G401 (cell line): ENCODE measurements at regions not wholly inside any gene's neighbourhood (a gene's known extent, or its start where the extent isn't known, plus 50 kb on each side); places are given as distances from the start of the nearest gene placed in this dataset.

ENCODE experiments used
- DNase-seq: peaks from one replicate; pipeline ENCODE4 v3.0.0-alpha.2; 2015; ENCODE audit warnings: low spot score
- in situ Hi-C: cut with HindIII; loops from 2 replicates; pipeline ENCODE4 v1.10.0; 2016; ENCODE audit warnings: low sequenced_read_pairs, mixed read lengths

DNA sequence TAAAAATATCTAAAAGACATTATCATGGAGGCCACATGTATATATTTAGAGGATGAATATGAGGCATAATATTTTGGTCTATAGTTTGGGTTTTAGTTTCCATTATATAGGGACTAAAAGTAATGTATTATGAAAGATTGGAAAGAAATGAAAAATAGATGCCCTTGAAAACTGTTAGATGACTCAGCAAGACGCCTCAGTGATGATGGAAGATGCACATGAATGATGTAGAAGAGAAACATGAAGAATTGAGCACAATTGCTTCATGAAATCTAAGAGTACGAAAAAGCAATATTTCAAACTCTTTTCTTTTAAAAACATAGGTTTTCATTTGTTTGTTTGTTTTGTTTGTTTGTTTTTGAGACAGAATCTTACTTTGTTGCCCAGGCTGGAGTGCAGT lies 89.8 kb downstream of the ARL4A start:
- no peak for DNase-seq
- in situ Hi-C loops, result no loop called here

DNA sequence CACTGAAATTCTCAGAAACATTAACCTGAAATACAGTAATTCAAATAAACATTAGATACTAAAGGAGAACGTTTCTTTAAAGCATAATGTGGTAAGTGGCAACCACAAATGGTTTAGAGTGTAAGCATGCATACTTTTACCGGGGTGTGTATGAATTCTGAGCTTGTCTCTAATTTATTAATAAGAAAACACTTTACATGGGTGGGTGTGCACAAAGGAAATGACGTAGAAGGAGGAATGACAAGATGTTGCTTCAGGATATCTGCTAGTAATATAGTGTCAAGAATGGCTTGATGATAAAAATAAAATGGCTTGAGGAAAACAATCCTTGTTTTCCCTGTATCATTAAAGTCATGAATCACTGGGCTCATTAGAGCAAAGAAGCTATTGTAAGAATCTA lies 92.5 kb downstream of the ARL4A start:
- DNase-seq, result no peak
- in situ Hi-C loops, result no loop called here

DNA sequence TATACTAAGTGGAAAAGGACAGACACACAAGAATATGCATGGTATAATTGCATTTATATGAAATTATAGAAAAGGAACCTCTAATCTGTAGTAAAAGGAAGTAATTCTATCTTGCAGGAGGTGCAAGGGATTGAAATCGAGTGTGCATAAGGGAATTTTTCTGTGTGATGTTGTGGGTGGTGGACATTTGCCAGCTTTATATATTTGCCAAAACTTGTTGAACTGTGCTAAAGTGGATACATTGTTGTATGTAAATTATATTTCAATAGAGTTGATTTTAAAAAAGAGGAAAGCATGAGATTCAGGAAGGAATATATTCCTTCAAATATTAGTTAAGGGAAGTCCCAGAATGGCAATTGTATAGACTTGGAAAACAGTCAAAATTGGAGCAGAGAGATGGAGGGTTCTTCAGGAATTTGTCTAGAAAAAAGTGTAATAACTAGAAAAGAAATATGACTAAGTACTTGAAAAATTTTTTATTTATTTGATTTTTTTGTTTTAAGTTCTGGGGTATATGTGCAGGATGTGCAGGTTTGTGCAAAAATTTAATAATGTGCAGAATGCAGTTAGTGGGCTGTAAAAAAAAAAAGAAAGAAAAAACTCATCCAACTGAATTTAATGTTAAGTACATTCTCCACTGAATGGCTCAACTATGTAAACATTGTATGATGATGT lies 96.1 kb downstream of the ARL4A start:
- DNase-seq, result no peak
- in situ Hi-C loops, result no loop called here

DNA sequence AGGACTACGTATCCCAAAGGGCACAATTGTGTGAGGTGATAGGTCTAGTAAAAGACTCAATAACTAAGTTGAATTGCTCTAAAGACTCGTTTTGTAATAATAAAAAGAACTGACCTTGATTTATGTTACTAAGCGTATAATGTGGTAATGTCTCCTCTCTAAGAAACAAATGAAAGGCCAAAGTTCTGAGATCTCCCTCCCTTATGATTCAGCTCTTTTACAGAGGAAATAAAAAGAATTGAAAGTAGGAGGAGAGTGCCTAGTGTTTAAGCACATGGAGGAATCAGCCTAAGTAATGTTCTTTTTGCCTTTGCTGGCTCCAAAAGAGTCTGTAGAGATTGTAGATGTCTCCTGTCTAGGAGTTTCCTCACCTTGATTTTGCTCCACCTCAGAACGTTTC lies 98.0 kb downstream of the ARL4A start:
- DNase-seq, result no peak
- in situ Hi-C loops, result no loop called here

DNA sequence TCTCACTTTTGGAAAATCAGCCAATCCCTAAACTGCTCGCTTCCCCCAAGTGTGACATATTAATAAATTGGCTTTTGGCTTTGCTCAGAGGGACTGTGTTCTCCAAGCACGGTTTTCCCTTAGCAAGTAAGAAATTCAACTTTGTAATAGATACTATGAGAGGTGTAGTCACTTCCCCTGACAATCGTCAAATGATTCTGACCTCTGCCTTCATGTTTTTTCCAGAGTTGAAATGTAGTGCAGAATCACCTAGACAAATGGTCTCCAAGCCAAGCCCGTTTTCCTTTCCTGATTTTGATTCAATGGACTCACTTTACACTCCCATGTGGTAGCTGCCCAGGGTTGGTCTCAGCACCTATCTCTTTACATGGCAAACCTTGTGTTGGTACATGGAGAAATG lies 99.1 kb downstream of the ARL4A start:
- DNase-seq, result no peak
- in situ Hi-C loops, result no loop called here

DNA sequence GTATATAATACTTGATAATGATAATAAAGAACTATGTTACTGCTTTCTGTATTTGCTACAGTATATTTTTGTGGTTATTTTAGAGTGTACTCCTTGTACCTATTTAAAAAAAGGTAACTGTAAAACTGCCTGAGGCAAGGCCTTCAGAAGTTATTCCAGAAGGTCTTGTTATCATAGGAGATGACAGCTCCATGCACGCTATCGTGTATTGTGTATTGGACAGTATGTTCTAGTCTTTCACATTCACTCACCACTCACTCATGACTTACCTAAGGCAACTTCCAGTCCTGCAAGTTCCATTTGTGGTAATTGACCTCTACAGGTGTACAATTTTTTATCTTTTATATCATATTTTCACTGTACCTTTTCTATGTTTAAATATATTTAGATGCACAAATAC lies 100.7 kb downstream of the ARL4A start:
- no peak for DNase-seq
- in situ Hi-C loops, result no loop called here

DNA sequence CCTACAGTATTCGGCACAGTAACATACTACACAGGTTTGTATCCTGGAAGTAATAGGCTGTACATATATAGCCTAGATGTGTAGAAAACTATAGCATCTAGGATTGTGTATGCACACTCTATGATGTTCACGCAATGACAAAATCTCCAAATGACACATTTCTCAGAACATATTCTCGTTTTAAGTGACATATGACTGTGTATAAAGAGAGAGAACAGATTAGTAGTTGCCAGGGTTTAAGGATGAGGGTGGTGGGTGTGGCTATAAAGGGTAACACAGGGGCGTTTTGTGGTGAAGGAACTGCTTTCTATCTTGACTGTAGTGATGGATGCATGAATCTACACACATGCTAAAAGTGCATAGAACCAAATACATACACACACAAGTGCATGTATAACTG lies 101.2 kb downstream of the ARL4A start:
- in situ Hi-C loops, result no loop called here
- DNase-seq, result no peak

DNA sequence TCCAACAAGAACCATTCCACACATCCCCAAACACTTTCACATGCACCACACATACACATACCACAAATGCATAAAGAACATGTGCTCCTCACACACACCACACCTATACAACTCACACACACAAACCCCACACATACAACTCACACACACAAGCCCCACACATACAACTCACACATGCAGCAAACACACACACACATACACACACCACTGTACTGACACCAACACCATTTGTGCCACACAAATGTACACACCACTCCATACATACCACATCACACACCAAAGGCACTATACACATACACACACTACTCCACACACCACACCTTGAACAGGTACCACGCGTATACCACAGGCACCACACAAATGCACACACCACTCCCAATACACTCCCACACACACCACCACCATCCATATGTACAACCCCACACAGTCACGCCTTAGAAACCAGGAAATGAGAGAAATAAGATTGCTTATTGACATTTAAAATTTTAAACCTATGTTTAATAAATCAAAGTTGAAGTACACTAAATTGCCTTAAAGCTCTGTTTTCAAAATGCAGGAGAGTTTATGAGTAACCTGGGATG lies 107.4 kb downstream of the ARL4A start:
- in situ Hi-C loops, result no loop called here
- DNase-seq, result no peak

DNA sequence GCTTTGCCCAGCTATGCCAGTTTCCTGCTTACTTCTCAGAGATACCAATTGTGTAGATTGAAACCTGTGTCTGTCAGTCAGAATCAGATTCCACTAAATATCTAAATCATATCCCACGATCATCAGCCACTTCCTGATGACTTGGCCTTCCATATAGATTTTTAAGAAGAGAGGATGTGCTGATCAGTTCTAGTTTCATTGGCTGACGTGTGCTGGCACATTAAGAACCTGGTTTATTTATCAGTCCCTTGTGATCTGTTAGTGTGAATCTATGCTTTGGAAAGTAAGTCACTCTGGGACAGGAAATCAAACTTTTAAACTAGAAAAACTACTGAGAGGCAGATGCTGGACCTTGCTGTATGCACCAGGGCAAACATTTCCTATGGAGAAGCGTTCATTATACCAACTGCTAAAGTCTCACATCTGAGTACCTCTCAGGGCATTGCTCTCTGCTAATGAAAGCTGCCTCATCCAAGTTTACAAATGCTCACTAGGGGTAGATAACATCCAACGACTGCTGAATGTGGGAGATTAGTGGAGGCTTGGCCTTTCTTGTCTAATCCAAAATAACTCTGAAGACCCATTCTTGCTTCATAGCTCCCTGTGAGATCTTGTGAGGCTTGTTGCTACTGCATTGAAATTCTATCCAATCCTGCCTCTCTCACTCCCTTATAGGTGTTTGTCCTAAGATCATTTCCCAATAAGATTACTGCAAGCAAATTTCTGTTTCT lies 109.1 kb downstream of the ARL4A start:
- in situ Hi-C loops, result no loop called here

DNA sequence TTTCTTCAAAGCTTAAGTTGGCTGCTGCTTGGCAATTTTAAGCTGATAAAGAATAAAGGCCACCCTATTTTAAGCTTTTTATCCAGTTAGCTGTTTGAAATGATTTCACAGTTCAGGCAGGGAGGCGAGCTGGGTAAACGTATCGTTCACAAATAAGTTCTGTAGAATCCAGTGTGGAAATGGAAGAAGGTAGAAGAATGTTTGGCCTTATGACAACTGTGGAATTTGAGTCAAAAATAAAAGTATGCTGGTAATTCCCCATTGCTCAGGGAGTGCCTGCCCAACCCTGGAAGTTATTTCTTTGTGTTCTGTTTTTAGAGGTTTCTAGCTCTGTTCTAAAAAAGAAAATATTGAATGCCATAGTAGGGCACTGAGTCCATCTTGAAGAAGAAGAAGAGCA lies 113.1 kb downstream of the ARL4A start:
- in situ Hi-C loops, result no loop called here
- no peak for DNase-seq

More for the DNA sequence above, 109.1 kb downstream of the ARL4A start:
- DNase-seq, result no peak

DNA sequence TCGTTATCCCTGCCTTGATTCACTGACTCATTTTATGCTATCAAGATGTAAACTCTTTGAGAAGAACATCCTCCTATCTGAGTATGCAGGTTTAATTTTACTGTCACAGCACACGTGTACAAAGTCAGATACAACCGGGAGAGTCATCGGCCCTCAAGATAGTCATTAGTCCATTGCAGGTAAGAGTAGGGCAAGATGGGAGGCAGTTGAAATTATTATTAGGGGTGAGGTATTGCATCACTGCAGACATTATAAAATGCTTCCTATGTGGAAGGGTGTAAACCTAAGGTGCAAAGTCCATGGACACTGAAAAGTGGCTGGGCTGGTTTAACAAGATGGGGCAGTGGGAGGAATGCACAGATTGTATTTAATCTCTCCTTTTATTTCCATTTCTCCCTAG lies 113.7 kb downstream of the ARL4A start:
- DNase-seq, result no peak
- in situ Hi-C loops, result no loop called here

DNA sequence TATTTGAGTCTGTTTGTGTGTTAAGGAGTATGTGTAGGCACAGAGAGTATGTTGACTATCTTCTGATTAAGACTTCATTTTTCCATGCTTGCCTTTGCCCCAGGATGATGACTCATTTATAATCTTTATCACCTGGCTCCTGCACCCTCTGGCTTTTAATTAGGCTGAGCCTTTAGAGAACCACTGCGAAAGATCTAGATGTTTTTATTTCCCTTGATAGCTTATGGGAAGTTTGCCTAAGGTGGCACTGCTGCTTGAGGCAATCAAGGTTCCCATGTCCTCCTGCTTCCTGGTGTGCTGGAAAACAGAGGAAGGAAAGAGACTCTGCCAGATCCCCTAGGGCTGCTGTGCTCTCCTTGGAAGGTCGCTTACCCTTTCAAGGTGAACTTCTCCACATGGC lies 114.6 kb downstream of the ARL4A start:
- in situ Hi-C loops, result no loop called here
- DNase-seq, result no peak

DNA sequence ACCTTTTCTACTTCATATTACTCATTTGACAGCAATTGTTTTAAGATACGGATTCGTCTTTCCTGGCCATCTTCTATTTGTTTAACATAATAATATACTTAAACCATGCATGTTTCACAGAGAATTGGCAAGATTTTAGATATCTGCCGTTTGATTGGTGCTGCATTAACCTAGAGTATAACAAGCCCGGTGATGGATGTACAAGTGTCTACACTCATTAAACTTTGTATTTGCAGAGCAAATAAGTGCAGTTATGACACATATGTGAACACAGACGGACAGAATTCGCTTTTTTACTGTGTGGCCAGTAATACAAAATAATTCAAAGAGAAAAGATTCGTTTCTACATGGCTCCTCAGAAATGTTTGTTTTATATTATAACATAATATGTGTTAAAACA lies 116.1 kb downstream of the ARL4A start:
- DNase-seq, result no peak
- in situ Hi-C loops, result no loop called here

DNA sequence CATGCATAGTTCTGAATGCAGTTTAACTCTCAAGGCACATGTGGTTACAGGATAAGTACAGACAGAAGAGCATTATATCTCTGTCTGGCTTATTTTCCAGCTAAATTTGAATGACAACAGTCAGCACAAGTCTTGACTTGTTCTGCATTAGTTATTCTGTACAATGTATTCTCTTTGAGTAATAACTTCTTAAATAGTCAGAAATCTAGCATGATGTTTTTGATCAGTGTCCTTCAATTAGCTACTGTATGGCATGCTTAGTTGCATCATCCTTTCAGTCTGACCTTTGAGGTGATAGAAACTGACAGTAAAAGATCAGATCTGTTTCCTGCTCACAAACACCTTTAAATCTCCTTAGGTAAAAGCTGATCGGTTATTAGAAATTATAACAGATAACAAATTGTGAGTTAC lies 118.1 kb downstream of the ARL4A start:
- DNase-seq, result no peak
- in situ Hi-C loops, result no loop called here

DNA sequence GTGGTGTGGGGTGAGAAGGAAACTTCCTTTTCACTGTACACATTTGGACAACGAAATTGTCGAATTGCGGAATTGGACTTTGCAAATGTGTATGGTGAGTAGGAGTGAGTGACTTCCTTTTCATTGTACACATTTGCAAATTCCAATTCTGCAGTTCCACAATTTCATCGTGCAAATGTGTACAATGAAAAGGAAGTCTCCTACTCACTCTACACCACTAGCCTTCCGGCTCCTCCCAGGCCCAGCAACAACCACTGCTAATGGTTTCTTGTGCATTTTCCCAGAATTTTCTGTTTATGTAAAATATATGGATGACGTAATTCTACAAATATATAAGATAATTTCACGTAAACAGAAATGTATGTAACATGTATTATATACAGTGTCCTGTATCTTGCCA lies 118.5 kb downstream of the ARL4A start:
- in situ Hi-C loops, result no loop called here
- DNase-seq, result no peak

DNA sequence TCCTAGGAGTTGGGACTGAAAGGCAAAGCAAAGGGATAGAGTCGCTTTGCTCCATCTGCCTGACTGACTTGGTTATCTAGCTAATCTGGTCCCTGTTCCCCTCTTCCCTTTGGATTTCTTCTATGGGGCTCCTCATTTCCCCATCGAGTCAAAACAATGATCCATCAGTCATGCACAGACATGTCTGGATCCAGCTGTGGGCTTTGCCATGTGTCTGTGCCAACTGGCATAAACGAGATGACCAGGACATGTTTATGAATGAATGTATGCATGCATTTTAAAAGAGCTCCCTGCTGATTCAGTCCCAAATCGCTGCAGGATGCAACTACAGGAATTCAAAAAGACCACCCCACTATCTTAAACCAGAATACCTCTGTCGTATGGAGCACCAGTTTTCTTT lies 122.0 kb downstream of the ARL4A start:
- in situ Hi-C loops, result no loop called here
- DNase-seq, result no peak

DNA sequence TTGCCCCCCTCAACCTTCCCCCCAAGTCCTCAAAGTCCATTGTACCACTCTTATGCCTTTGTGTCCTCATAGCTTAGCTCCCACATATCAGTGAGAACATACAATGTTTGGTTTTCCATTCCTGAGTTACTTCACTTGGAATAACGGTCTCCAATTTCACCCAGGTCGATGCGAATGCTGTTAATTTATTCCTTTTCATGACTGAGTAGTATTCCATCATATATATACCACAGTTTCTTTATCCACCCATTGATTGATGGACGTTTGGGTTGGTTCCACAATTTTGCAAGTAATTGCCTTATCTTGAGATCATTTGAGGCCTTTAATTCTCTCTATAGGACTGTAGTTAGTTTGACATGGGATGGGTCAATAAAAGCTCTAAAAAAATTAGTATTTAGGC lies 124.7 kb downstream of the ARL4A start:
- in situ Hi-C loops, result no loop called here
- no peak for DNase-seq

DNA sequence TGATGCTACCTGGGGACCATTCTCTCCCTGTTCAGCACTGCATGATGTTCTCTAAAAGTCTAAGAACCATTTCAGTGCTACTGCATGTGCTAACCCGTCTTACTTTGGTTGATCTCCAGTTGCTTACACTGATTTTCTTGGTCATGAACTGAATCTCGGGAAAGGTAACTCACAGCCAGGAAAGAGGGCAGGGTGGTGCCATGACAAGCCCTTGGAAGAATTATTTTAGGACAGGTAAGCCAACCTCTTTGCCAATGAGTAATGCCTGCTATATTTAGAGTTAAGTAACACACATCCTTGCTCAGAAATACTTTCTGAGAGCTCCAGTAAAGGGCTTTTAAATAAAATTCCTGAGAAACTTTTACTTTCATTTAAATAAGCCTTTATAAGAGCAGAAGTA lies 126.7 kb downstream of the ARL4A start:
- in situ Hi-C loops, result no loop called here
- DNase-seq, result no peak

DNA sequence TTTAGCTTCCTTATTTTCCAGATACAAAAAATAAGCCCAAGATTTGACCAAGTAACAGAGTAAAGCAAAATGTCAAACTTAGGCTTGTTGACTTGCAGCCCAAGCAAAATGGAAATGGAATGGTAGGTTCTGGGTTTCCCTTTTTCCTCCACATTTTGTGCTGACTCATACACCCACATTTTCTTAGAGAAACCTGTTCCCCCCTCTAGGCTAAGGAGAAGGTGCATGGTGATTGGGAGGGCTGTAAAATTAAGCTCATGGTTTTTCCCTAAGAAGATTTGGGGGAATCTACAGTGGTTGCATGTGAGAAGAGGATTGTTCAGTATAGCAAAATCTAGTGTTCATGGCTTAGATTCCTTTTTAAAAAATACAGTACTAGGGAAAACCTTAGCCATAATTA lies 127.4 kb downstream of the ARL4A start:
- DNase-seq, result no peak
- in situ Hi-C loops, result no loop called here

DNA sequence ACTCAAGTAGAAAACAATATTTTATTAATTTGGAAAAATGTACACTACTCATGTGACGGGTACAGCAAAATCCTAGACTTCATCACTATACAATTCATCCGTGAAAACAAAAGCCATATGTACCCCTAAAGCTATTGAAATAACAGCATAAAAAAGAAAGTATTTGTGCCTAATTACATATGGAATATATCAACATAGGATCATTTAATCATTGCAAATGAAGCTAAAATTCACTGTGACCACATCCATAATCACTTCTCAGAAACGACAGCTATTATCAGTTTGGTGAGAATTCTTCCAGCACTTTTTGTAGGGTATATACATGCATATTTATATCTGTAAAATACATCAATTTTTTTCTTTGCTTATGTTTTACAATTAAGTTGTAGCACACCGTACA lies 128.0 kb downstream of the ARL4A start:
- in situ Hi-C loops, result no loop called here
- no peak for DNase-seq

DNA sequence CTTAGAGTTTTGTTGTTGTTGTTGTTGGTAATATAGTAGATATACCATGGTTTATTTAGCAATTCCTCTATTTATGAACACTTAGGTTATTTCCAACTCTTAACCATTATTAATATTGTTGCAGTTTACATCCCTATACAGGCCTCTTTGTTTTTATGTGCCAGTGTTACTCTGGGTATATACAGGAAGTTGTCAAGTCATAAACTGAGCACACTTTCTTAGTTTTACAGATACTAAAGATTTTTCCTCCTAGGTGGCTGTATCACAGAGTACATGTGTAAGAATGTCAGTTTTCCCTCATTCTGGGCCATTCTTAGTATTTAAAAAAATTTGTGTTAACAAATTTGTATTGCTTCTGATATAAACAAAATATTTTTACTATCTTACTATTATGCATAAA lies 128.4 kb downstream of the ARL4A start:
- DNase-seq, result no peak
- in situ Hi-C loops, result no loop called here
